Activated T-cell treated with anti-CD3 and anti-CD28 coated beads, Interleukin-2, amount 50 U/mL, for 4 hours (primary cell): ENCODE measurements at regions not wholly inside any gene's neighbourhood (a gene's known extent, or its start where the extent isn't known, plus 50 kb on each side); places are given as distances from the start of the nearest gene placed in this dataset.
"Not testable (repeated sequence)": the region's sequence is repeated elsewhere in the genome, so short reads cannot be mapped to it uniquely, and the experiment has no call there.

ENCODE experiments used
- ATAC-seq, 2 donors: fragments of 200-7000 bp; cut with Tn5 transposase; one replicate each; pipeline ENCODE4 v1.10.0; 2021
- DNase-seq: peaks from one replicate; pipeline ENCODE4 v3.0.0-alpha.2; 2020
- H3K27me3 Mint-ChIP-seq: one replicate; pipeline ENCODE4 v1.8.0; 2021; ENCODE audit warnings: low read depth, mixed read lengths
- H3K36me3 Mint-ChIP-seq: one replicate; pipeline ENCODE4 v1.8.0; 2022; ENCODE audit warnings: mixed read lengths; ENCODE audit not compliant: insufficient read depth
- H3K4me1 Mint-ChIP-seq: one replicate; pipeline ENCODE4 v1.8.0; 2021; ENCODE audit warnings: low read depth, mixed read lengths
- H3K4me3 Mint-ChIP-seq: one replicate; pipeline ENCODE4 v1.8.0; 2021; ENCODE audit warnings: mild to moderate bottlenecking, moderate library complexity, mixed read lengths
- H3K9me3 Mint-ChIP-seq: one replicate; pipeline ENCODE4 v1.8.0; 2021; ENCODE audit warnings: mixed read lengths

- Mint-ChIP-seq H3K4me3 (no peak overlapping the region), H3K36me3 (no peaks in the 10 kb centered on the region), H3K4me1 (no peaks in the 10 kb centered on the region), H3K27me3 (no peaks in the 10 kb centered on the region), H3K9me3 (peaks cover 14% of the 10 kb centered on the region)
- DNase-seq = no peak
- ATAC-seq = no peak
Measured at GRCh38 chr11:41622707-41623359, 163.4 kb upstream of the LRRC4C start.

- no peak overlapping the region for H3K4me3 Mint-ChIP-seq
- ATAC-seq = no peak
- no peak for DNase-seq
- H3K9me3 Mint-ChIP-seq = peaks cover 18% of the 10 kb centered on the region
- no peaks in the 10 kb centered on the region for H3K36me3 Mint-ChIP-seq
- no peaks in the 10 kb centered on the region for H3K4me1 Mint-ChIP-seq
- H3K27me3 Mint-ChIP-seq = no peaks in the 10 kb centered on the region
Measured at GRCh38 chr11:41659985-41660384, 200.5 kb upstream of the LRRC4C start.

- H3K4me3 Mint-ChIP-seq = no peak overlapping the region
- DNase-seq (no peak), ATAC-seq (no peak)
- H3K27me3 Mint-ChIP-seq = no peaks in the 10 kb centered on the region
- no peaks in the 10 kb centered on the region for H3K36me3 Mint-ChIP-seq
- no peaks in the 10 kb centered on the region for H3K4me1 Mint-ChIP-seq
- H3K9me3 Mint-ChIP-seq = peaks cover 12% of the 10 kb centered on the region
Measured at GRCh38 chr11:41660585-41660984, 201.1 kb upstream of the LRRC4C start.

GRCh38 chr11:41665441-41666360 is 206.2 kb upstream of the LRRC4C start:
- ATAC-seq (no peak), DNase-seq (no peak)
- peaks cover 11% of the 10 kb centered on the region for H3K9me3 Mint-ChIP-seq
- H3K4me1 Mint-ChIP-seq = no peaks in the 10 kb centered on the region
- no peaks in the 10 kb centered on the region for H3K27me3 Mint-ChIP-seq
- no peaks in the 10 kb centered on the region for H3K36me3 Mint-ChIP-seq
- no peak overlapping the region for H3K4me3 Mint-ChIP-seq

- H3K9me3 Mint-ChIP-seq = peaks cover 11% of the 10 kb centered on the region
- H3K4me3 Mint-ChIP-seq = no peak overlapping the region
- no peaks in the 10 kb centered on the region for H3K4me1 Mint-ChIP-seq
- H3K36me3 Mint-ChIP-seq = no peaks in the 10 kb centered on the region
- DNase-seq (no peak), ATAC-seq (no peak)
- no peaks in the 10 kb centered on the region for H3K27me3 Mint-ChIP-seq
Measured at GRCh38 chr11:41666951-41667653, 207.7 kb upstream of the LRRC4C start.

GRCh38 chr11:41675205-41675604 is 215.8 kb upstream of the LRRC4C start:
- H3K9me3 Mint-ChIP-seq = peaks cover 9% of the 10 kb centered on the region
- H3K4me3 Mint-ChIP-seq = no peak overlapping the region
- H3K27me3 Mint-ChIP-seq = no peaks in the 10 kb centered on the region
- DNase-seq (no peak), ATAC-seq (no peak)
- H3K36me3 Mint-ChIP-seq = no peaks in the 10 kb centered on the region
- H3K4me1 Mint-ChIP-seq = no peaks in the 10 kb centered on the region

- Mint-ChIP-seq H3K4me3 (no peak overlapping the region), H3K36me3 (no peaks in the 10 kb centered on the region), H3K4me1 (no peaks in the 10 kb centered on the region), H3K27me3 (no peaks in the 10 kb centered on the region), H3K9me3 (peaks cover 26% of the 10 kb centered on the region)
- DNase-seq (no peak), ATAC-seq (no peak)
Measured at GRCh38 chr11:41713030-41713429, 253.6 kb upstream of the LRRC4C start.

GRCh38 chr11:41714101-41714500 is 254.6 kb upstream of the LRRC4C start:
- H3K27me3 Mint-ChIP-seq = no peaks in the 10 kb centered on the region
- peaks cover 26% of the 10 kb centered on the region for H3K9me3 Mint-ChIP-seq
- H3K4me3 Mint-ChIP-seq = no peak overlapping the region
- DNase-seq (no peak), ATAC-seq (no peak)
- no peaks in the 10 kb centered on the region for H3K4me1 Mint-ChIP-seq
- H3K36me3 Mint-ChIP-seq = no peaks in the 10 kb centered on the region

- H3K4me3 Mint-ChIP-seq = no peak overlapping the region
- H3K36me3 Mint-ChIP-seq = no peaks in the 10 kb centered on the region
- no peaks in the 10 kb centered on the region for H3K27me3 Mint-ChIP-seq
- ATAC-seq = no peak
- H3K4me1 Mint-ChIP-seq = no peaks in the 10 kb centered on the region
- peaks cover 32% of the 10 kb centered on the region for H3K9me3 Mint-ChIP-seq
- no peak for DNase-seq
Measured at GRCh38 chr11:41716862-41717261, 257.4 kb upstream of the LRRC4C start.

GRCh38 chr11:41720761-41721160 is 261.3 kb upstream of the LRRC4C start:
- H3K4me1 Mint-ChIP-seq = no peaks in the 10 kb centered on the region
- H3K27me3 Mint-ChIP-seq = no peaks in the 10 kb centered on the region
- H3K4me3 Mint-ChIP-seq = no peak overlapping the region
- DNase-seq (no peak), ATAC-seq (no peak)
- peaks cover 27% of the 10 kb centered on the region for H3K9me3 Mint-ChIP-seq
- no peaks in the 10 kb centered on the region for H3K36me3 Mint-ChIP-seq

- DNase-seq, H3K4me1 Mint-ChIP-seq, ATAC-seq, H3K4me3 Mint-ChIP-seq, H3K36me3 Mint-ChIP-seq, H3K27me3 Mint-ChIP-seq: not testable (repeated sequence)
- peaks cover 24% of the 10 kb centered on the region for H3K9me3 Mint-ChIP-seq
Measured at GRCh38 chr11:41728161-41728560, 268.7 kb upstream of the LRRC4C start.

- Mint-ChIP-seq H3K4me1 (no peaks in the 10 kb centered on the region), H3K36me3 (no peaks in the 10 kb centered on the region), H3K9me3 (peaks cover 23% of the 10 kb centered on the region)
Measured at GRCh38 chr11:41775296-41775695, 315.8 kb upstream of the LRRC4C start.

GRCh38 chr11:41779401-41779960 is 320.0 kb upstream of the LRRC4C start:
- Mint-ChIP-seq H3K9me3 (peaks cover 22% of the 10 kb centered on the region), H3K36me3 (no peaks in the 10 kb centered on the region), H3K27me3 (no peaks in the 10 kb centered on the region), H3K4me1 (no peaks in the 10 kb centered on the region), H3K4me3 (no peak overlapping the region)
- ATAC-seq (no peak), DNase-seq (no peak)

More at GRCh38 chr11:41775296-41775695, 315.8 kb upstream of the LRRC4C start:
- no peak for ATAC-seq
- Mint-ChIP-seq H3K27me3 (no peaks in the 10 kb centered on the region), H3K4me3 (no peak overlapping the region)
- DNase-seq = no peak

- no peak overlapping the region for H3K4me3 Mint-ChIP-seq
- H3K36me3 Mint-ChIP-seq = no peaks in the 10 kb centered on the region
- DNase-seq (no peak), ATAC-seq (no peak)
- no peaks in the 10 kb centered on the region for H3K27me3 Mint-ChIP-seq
- no peaks in the 10 kb centered on the region for H3K4me1 Mint-ChIP-seq
- H3K9me3 Mint-ChIP-seq = peaks cover 24% of the 10 kb centered on the region
Measured at GRCh38 chr11:41781441-41781840, 322.0 kb upstream of the LRRC4C start.
